Endothelial cell of umbilical vein (primary cell): ENCODE measurements at regions not wholly inside any gene's neighbourhood (a gene's known extent, or its start where the extent isn't known, plus 50 kb on each side); places are given as distances from the start of the nearest gene placed in this dataset.

ENCODE experiments used
- BruUV-seq: library from RNA; stranded (reverse); fragments of 400-500 nt; replicated peaks from 2 replicates; lab custom pipeline; 2021; lab: Mats Ljungman, UMichigan
- CTCF ChIA-PET: fragments of 300-600, 350-600 bp; sonication (Branson Sonifier 250); formaldehyde crosslinking; loops from one replicate; lab custom pipeline; 2021; ENCODE audit warnings: antibody characterized with exemption, inconsistent platforms; lab: Charles Lee
- POLR2A ChIA-PET: fragments of 300-600, 350-600 bp; sonication (Branson Sonifier 250); formaldehyde crosslinking; loops from one replicate; lab custom pipeline; 2021; ENCODE audit warnings: antibody characterized with exemption, inconsistent platforms; lab: Charles Lee
- DNase-seq: peaks from one replicate; pipeline ENCODE4 v3.0.0-alpha.2; 2011; ENCODE audit warnings: low read depth, low spot score
- FAIRE-seq: peaks from 2 replicates; lab custom pipeline; 2011; peaks lifted over from hg19 to GRCh38; lab: Jason Lieb, UNC
- H2AFZ ChIP-seq: 2 replicates; pipeline ENCODE4 v1.6.0; 2012; ENCODE audit warnings: low read depth, low read length, control low read depth, inconsistent platforms
- H3K27ac ChIP-seq: 2 replicates; pipeline ENCODE4 v1.5.1; 2011; ENCODE audit warnings: low read depth, mild to moderate bottlenecking, control low read depth, low read length, moderate library complexity; ENCODE audit not compliant: insufficient read depth
- H3K27me3 ChIP-seq, 2 experiments: 2 replicates each; pipeline versions ENCODE4 v1.6.0 to v1.6.1; 2011; ENCODE audit warnings: low read length in 2 of 2, mixed read lengths in 1 of 2; ENCODE audit not compliant: control insufficient read depth in 2 of 2, insufficient read depth in 2 of 2
- H3K36me3 ChIP-seq, 2 experiments: 2 replicates in 1 of 2; 3 replicates in 1 of 2; pipeline ENCODE4 v1.5.1; 2011; ENCODE audit warnings: low read length in 2 of 2, mild to moderate bottlenecking in 1 of 2, moderate library complexity in 1 of 2; ENCODE audit not compliant: control insufficient read depth in 2 of 2, insufficient read depth in 2 of 2; ENCODE audit errors: extremely low read depth in 1 of 2
- H3K4me1 ChIP-seq: 3 replicates; pipeline ENCODE4 v1.5.1; 2011; ENCODE audit warnings: mild to moderate bottlenecking, low read length; ENCODE audit not compliant: control insufficient read depth, insufficient read depth; ENCODE audit errors: extremely low read depth
- H3K4me2 ChIP-seq: 2 replicates; pipeline ENCODE4 v1.6.1; 2011; ENCODE audit warnings: low read length, control low read depth, mixed read lengths; ENCODE audit not compliant: insufficient read depth
- H3K4me3 ChIP-seq, 3 experiments: fragments of 200-600 bp in 1 of 3; sonication (generic), shearing (Covaris generic) in 1 of 3; replicated peaks in 1 of 3; 2 replicates each; pipeline ENCODE4 v1.5.1; 2011 to 2016; ENCODE audit warnings: control low read depth in 3 of 3, low read length in 3 of 3, mild to moderate bottlenecking in 2 of 3, inconsistent platforms in 1 of 3, low read depth in 1 of 3, moderate library complexity in 1 of 3; ENCODE audit not compliant: insufficient read depth in 1 of 3
- H3K79me2 ChIP-seq: 2 replicates; pipeline ENCODE4 v1.6.0; 2012; ENCODE audit warnings: low read length, inconsistent platforms; ENCODE audit not compliant: control insufficient read depth, insufficient read depth
- H3K9ac ChIP-seq: replicated peaks from 2 replicates; pipeline ENCODE3; 2011; ENCODE audit warnings: low read length, control low read depth; ENCODE audit not compliant: insufficient read depth; ENCODE audit errors: extremely low read depth
- H3K9me1 ChIP-seq: replicated peaks from 3 replicates; pipeline ENCODE4 v1.6.0; 2011; ENCODE audit warnings: mild to moderate bottlenecking, low read length; ENCODE audit not compliant: control insufficient read depth, insufficient read depth; ENCODE audit errors: extremely low read depth
- H3K9me3 ChIP-seq: replicated peaks from 2 replicates; pipeline ENCODE4 v1.5.1; 2012; ENCODE audit warnings: low read length, inconsistent platforms; ENCODE audit not compliant: control insufficient read depth, insufficient read depth
- H4K20me1 ChIP-seq: replicated peaks from 2 replicates; pipeline ENCODE3; 2011; ENCODE audit warnings: mild to moderate bottlenecking, low read length; ENCODE audit not compliant: control insufficient read depth, insufficient read depth; ENCODE audit errors: extremely low read depth
- CTCF ChIP-seq, 2 donors: IDR thresholded peaks; 1 replicate in 1 of 2; 2 replicates in 1 of 2; pipeline ENCODE4 v1.5.1; 2011; ENCODE audit warnings: low read length in 2 of 2, mild to moderate bottlenecking in 2 of 2, moderate library complexity in 2 of 2, control low read depth in 1 of 2, inconsistent platforms in 1 of 2, low read depth in 1 of 2; ENCODE audit not compliant: insufficient read depth in 1 of 2; ENCODE audit errors: extremely low read depth in 1 of 2
- EZH2 ChIP-seq: IDR thresholded peaks from 2 replicates; pipeline ENCODE4 v1.6.1; 2012; ENCODE audit warnings: borderline replicate concordance, low read depth, mild to moderate bottlenecking, moderate library complexity, low read length, inconsistent platforms; ENCODE audit not compliant: severe bottlenecking
- FOS ChIP-seq: IDR thresholded peaks from 2 replicates; pipeline ENCODE4 v1.6.1; 2011; ENCODE audit warnings: mild to moderate bottlenecking, low read length, moderate library complexity, borderline replicate concordance; ENCODE audit not compliant: insufficient read depth
- GATA2 ChIP-seq: IDR thresholded peaks from 2 replicates; pipeline ENCODE4 v1.7.0; 2011; ENCODE audit warnings: low read depth, mild to moderate bottlenecking, moderate library complexity, mixed read lengths, low read length; ENCODE audit not compliant: insufficient read length, insufficient read depth
- JUN ChIP-seq: IDR thresholded peaks from 2 replicates; pipeline ENCODE4 v1.6.1; 2011; ENCODE audit warnings: borderline replicate concordance, low read depth; ENCODE audit not compliant: insufficient read length, insufficient read depth
- MAX ChIP-seq: IDR thresholded peaks from 2 replicates; pipeline ENCODE4 v1.6.1; 2011; ENCODE audit not compliant: insufficient read depth, insufficient read length
- MYC ChIP-seq: IDR thresholded peaks from one replicate; pipeline ENCODE4 v1.6.1; 2011; ENCODE audit warnings: mild to moderate bottlenecking, low read depth, low read length
- POLR2A ChIP-seq: IDR thresholded peaks from 2 replicates; pipeline ENCODE4 v1.6.1; 2012; ENCODE audit warnings: low read depth, mild to moderate bottlenecking, control low read depth, low read length
- POLR2AphosphoS5 ChIP-seq: IDR thresholded peaks from 2 replicates; pipeline ENCODE4 v1.6.1; 2012; ENCODE audit warnings: low read depth, mild to moderate bottlenecking, control low read depth, low read length, moderate library complexity; ENCODE audit not compliant: insufficient read depth
- dilution Hi-C: fragments of 300-500 bp; cut with MboI; formaldehyde crosslinking; loops from one replicate; pipeline ENCODE4 v1.15.0; 2019; ENCODE audit warnings: low sequenced_read_pairs; ENCODE audit not compliant: extremely low pct_ligation_motif_present
- intact Hi-C: fragments of 100-400 bp; cut with micrococcal nuclease; formaldehyde crosslinking; loops from one replicate; pipeline ENCODE4 v1.10.0; 2022

- no peak for FAIRE-seq
- dilution Hi-C loops, result no loop called here
- intact Hi-C loops, result loop anchor here (10.0 kb wide), 2 partner anchors 314 to 366 kb away; no protein-coding TSS in a partner anchor
Observed at GRCh38 chr2:160660741-160661140, 167.1 kb upstream of the RBMS1 start.

More at GRCh38 chr2:160660741-160661140, 167.1 kb upstream of the RBMS1 start:
- Histone ChIP-seq H3K9me1 (no peaks in the 10 kb centered on the region), H3K36me3 (no peaks in the 10 kb centered on the region), H4K20me1 (no peaks in the 10 kb centered on the region), H3K79me2 (no peaks in the 10 kb centered on the region), H3K9ac (no peak overlapping the region), H3K4me2 (no peak overlapping the region), H2AFZ (no peak overlapping the region), H3K4me1 (peaks cover 1% of the 10 kb centered on the region), H3K27ac (no peak overlapping the region), H3K27me3 (no peaks in the 10 kb centered on the region), H3K4me3 (no peak overlapping the region), H3K9me3 (no peaks in the 10 kb centered on the region)
- no peak for DNase-seq
- no TSS peak for BruUV-seq
- no peak for TF ChIP-seq JUN
- TF ChIP-seq MAX, result no peak
- no peak for TF ChIP-seq GATA2
- TF ChIP-seq FOS, result no peak
- no peak for TF ChIP-seq POLR2AphosphoS5
- no peak for TF ChIP-seq POLR2A
- TF ChIP-seq EZH2, result no peak
- no peak for TF ChIP-seq CTCF (IDR thresholded peaks at IDR 0.05; ENCODE audit: extremely low read depth in 1 of 2, insufficient read depth in 1 of 2, low read depth in 1 of 2, low read length in 2 of 2)
- no peak for TF ChIP-seq MYC
- POLR2A ChIA-PET, result interaction anchor here (0.7 kb wide), 1 partner anchor 151 kb away, joined by 3 read pairs; no protein-coding TSS in a partner anchor
- CTCF ChIA-PET, result no interaction called here
